Smooth muscle cell (in vitro differentiated cells): ENCODE measurements at regions not wholly inside any gene's neighbourhood (a gene's known extent, or its start where the extent isn't known, plus 50 kb on each side); places are given as distances from the start of the nearest gene placed in this dataset.

ENCODE experiments used
- DNase-seq: peaks from one replicate; lab custom pipeline; 2025; ENCODE audit not compliant: unreplicated experiment; lab: John Stamatoyannopoulos, UW
- H2AFZ ChIP-seq: fragments of 200-600 bp; sonication (generic); 2 replicates; pipeline ENCODE4 v1.6.0; 2016; ENCODE audit warnings: antibody characterized with exemption, low read depth, mild to moderate bottlenecking
- H3F3A ChIP-seq: fragments of 200-600 bp; sonication (generic); 2 replicates; pipeline ENCODE4 v1.6.0; 2017; ENCODE audit warnings: antibody characterized with exemption, low read depth
- H3K27ac ChIP-seq: fragments of 200-600 bp; sonication (generic); 2 replicates; pipeline ENCODE4 v1.5.1; 2016; ENCODE audit warnings: low read depth, mild to moderate bottlenecking
- H3K27me3 ChIP-seq: fragments of 200-600 bp; sonication (generic); 2 replicates; pipeline ENCODE4 v1.6.1; 2016; ENCODE audit warnings: low read depth, mild to moderate bottlenecking
- H3K36me3 ChIP-seq: fragments of 200-600 bp; sonication (generic); 2 replicates; pipeline ENCODE4 v1.5.1; 2016; ENCODE audit warnings: low read depth
- H3K4me1 ChIP-seq: fragments of 200-600 bp; sonication (generic); 2 replicates; pipeline ENCODE4 v1.5.1; 2016; ENCODE audit warnings: low read depth
- H3K4me2 ChIP-seq: fragments of 200-600 bp; sonication (generic); 2 replicates; pipeline ENCODE4 v1.6.0; 2016; ENCODE audit warnings: mild to moderate bottlenecking
- H3K4me3 ChIP-seq: fragments of 200-600 bp; sonication (generic); 2 replicates; pipeline ENCODE4 v1.5.1; 2016; ENCODE audit warnings: mild to moderate bottlenecking
- H3K79me2 ChIP-seq: fragments of 200-600 bp; sonication (generic); 2 replicates; pipeline ENCODE4 v1.6.0; 2016; ENCODE audit warnings: low read depth, mild to moderate bottlenecking
- H3K9ac ChIP-seq: fragments of 200-600 bp; sonication (generic); 2 replicates; pipeline ENCODE4 v1.6.0; 2016; ENCODE audit warnings: low read depth
- H3K9me3 ChIP-seq: fragments of 200-600 bp; sonication (generic); replicated peaks from 2 replicates; pipeline ENCODE4 v1.5.1; 2016; ENCODE audit warnings: low read depth
- H4K20me1 ChIP-seq: fragments of 200-600 bp; sonication (generic); 2 replicates; pipeline ENCODE4 v1.6.0; 2016; ENCODE audit warnings: low read depth
- WGBS: methylation state at CpG from one replicate; pipeline ENCODE4 v1.1.7; 2016; ENCODE audit warnings: low lambda C conversion rate; 5-methylcytosine and 5-hydroxymethylcytosine counted together
- TF ChIP-seq, protein P1 (sequence below): fragments of 200-600 bp; sonication (generic); IDR thresholded peaks from 2 replicates; pipeline ENCODE4 v1.5.1; 2017; ENCODE audit warnings: borderline replicate concordance, mild to moderate bottlenecking, antibody characterized with exemption; ENCODE audit not compliant: insufficient read depth, poor library complexity, severe bottlenecking

DNA sequence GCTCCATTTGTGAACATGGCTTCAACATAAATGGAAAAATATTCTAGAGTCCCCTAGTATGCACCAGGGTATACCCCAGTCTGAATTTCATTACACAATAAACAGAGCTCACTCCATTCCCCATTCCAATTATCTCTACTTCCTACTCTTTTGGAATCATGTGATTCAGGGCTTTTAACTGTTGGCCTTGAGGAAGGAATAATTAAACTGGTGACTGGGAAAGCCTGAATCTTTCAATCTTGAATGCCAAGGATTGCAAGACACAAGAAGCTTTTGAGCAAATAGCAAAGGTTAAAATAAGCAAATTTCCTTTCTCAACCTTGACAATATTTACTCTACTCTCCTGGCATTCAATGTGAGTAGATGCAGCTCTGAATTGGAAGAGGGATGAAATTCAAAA lies 77.5 kb upstream of the INPP4B start:
- Histone ChIP-seq H3K27ac (no peak overlapping the region), H3K4me3 (no peak overlapping the region), H3F3A (no peaks in the 10 kb centered on the region), H2AFZ (no peak overlapping the region), H3K9ac (no peak overlapping the region), H3K79me2 (no peaks in the 10 kb centered on the region), H3K9me3 (no peaks in the 10 kb centered on the region), H3K36me3 (no peaks in the 10 kb centered on the region), H3K4me2 (no peak overlapping the region), H4K20me1 (no peaks in the 10 kb centered on the region), H3K27me3 (no peaks in the 10 kb centered on the region), H3K4me1 (no peaks in the 10 kb centered on the region)
- DNase-seq = no peak
- TF ChIP-seq, protein P1, sequence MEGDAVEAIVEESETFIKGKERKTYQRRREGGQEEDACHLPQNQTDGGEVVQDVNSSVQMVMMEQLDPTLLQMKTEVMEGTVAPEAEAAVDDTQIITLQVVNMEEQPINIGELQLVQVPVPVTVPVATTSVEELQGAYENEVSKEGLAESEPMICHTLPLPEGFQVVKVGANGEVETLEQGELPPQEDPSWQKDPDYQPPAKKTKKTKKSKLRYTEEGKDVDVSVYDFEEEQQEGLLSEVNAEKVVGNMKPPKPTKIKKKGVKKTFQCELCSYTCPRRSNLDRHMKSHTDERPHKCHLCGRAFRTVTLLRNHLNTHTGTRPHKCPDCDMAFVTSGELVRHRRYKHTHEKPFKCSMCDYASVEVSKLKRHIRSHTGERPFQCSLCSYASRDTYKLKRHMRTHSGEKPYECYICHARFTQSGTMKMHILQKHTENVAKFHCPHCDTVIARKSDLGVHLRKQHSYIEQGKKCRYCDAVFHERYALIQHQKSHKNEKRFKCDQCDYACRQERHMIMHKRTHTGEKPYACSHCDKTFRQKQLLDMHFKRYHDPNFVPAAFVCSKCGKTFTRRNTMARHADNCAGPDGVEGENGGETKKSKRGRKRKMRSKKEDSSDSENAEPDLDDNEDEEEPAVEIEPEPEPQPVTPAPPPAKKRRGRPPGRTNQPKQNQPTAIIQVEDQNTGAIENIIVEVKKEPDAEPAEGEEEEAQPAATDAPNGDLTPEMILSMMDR = no peak

DNA sequence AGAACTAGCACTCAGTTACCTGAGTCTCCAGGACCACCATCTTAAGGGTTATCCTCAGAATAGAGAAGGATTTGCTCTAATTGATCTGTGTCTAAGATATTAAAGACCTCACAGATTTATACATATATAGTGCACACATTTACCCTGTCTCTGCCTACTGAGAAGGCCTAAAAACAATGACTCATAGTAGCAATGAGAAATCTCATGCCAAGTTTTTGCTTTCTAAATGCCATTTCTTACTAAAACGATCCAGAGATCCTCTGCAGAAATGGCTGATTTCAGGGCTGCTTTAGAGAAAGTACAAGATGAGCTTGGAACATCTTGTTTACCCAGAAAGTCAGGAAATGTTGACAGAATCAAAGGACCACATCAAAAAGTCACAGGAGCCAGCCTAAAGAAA lies 79.1 kb upstream of the INPP4B start:
- no peak overlapping the region for H3K4me3 ChIP-seq
- TF ChIP-seq, protein P1 = no peak
- no peak for DNase-seq

DNA sequence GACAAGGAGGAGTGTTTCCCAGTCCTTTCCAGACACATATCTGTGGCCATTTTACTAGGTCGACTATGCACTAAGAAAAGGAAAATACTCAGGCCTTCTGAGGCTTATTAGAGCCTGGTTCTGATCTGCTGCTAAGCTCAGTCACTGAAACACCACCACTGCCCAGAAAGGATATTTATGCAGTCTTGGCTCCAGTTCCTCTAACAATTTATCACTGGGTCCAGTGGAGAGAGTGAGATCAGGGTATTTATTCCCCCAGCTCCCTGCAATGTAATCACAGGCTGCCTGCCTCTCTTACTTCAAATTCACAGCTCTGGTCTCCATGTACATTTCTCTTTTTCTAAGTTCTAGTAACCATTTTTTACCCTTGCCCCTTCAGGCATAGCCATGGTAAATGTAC lies 81.6 kb upstream of the INPP4B start:
- Histone ChIP-seq H3K4me3 (no peak overlapping the region), H3K36me3 (no peaks in the 10 kb centered on the region), H3K27me3 (no peaks in the 10 kb centered on the region), H4K20me1 (no peaks in the 10 kb centered on the region), H3K27ac (no peak overlapping the region), H3K4me1 (no peaks in the 10 kb centered on the region), H3K4me2 (no peak overlapping the region), H3F3A (no peaks in the 10 kb centered on the region), H3K9me3 (no peaks in the 10 kb centered on the region), H3K9ac (no peak overlapping the region), H2AFZ (no peak overlapping the region), H3K79me2 (no peaks in the 10 kb centered on the region)
- no peak for DNase-seq
- WGBS = 65% methylated on average over 1 of the region's 1 CpG
- TF ChIP-seq, protein P1 = no peak

More for the DNA sequence above, 79.1 kb upstream of the INPP4B start:
- H3K36me3 ChIP-seq = no peaks in the 10 kb centered on the region
- H3K9me3 ChIP-seq = no peaks in the 10 kb centered on the region
- no peaks in the 10 kb centered on the region for H3K79me2 ChIP-seq
- H2AFZ ChIP-seq = no peak overlapping the region
- no peaks in the 10 kb centered on the region for H3K4me1 ChIP-seq
- H3K27ac ChIP-seq = no peak overlapping the region
- no peaks in the 10 kb centered on the region for H3K27me3 ChIP-seq
- H3K9ac ChIP-seq = no peak overlapping the region
- 68% methylated on average over 1 of the region's 1 CpG for WGBS
- no peak overlapping the region for H3K4me2 ChIP-seq
- H4K20me1 ChIP-seq = no peaks in the 10 kb centered on the region
- no peaks in the 10 kb centered on the region for H3F3A ChIP-seq

DNA sequence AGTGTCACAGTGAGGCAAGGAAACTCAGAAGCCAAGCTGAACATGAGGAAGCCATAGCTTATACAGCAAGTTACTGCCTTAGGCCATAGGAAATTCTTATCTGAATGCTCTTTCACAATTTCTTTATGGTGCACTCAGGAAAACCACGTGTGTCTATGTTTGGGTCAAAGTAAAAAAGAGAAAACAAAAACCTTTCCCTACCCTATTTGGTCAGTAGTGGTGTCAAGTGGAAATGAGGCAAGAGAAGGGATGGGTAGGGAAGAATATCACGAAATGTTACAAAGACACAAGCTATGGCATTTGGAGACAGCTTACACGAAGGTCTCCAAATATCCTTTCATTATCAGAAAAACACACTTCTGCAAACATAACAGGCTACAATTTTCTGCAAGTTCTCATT lies 83.4 kb upstream of the INPP4B start:
- Histone ChIP-seq H3K9me3 (no peaks in the 10 kb centered on the region), H3K4me3 (no peak overlapping the region), H4K20me1 (no peaks in the 10 kb centered on the region), H3K4me1 (no peaks in the 10 kb centered on the region), H3K27me3 (no peaks in the 10 kb centered on the region), H3K9ac (no peak overlapping the region), H3K36me3 (no peaks in the 10 kb centered on the region), H3K4me2 (no peak overlapping the region), H2AFZ (no peak overlapping the region), H3K79me2 (no peaks in the 10 kb centered on the region), H3K27ac (no peak overlapping the region), H3F3A (no peaks in the 10 kb centered on the region)
- TF ChIP-seq, protein P1 = no peak
- WGBS = 80% methylated on average over 3 of the region's 3 CpGs
- no peak for DNase-seq
